ENCODE measurements at regions not wholly inside any gene's neighbourhood (a gene's known extent, or its start where the extent isn't known, plus 50 kb on each side); places are given as distances from the start of the nearest gene placed in this dataset.

DNA sequence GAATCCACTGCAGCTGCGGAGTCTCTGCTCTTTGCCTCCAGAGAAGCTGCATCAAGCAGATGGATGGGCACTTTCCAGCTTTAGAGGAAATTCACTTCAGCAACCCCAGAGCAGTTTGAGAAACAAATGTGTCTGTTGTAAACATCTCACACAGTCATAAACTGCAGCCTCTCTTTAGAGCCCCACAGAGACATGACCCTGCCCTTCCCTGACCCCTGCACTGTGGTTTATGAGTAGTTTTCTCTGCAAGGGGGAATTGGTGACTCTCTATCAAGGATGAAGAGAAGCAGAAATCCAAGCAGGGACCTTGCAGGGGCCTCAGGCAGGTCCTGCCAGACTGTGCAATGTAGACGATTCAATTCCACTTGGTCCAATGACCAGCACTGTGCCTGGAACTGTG, 160.2 kb downstream of the SH2D4B start:
- ATAC-seq (ENCODE audit: low read depth) (no peak), DNase-seq (ENCODE audit: low spot score) (no peak)
- Histone ChIP-seq H3K4me1 (ENCODE audit: insufficient read depth, poor library complexity, severe bottlenecking) (no peaks in the 10 kb centered on the region), H3K27ac (ENCODE audit: poor library complexity, severe bottlenecking) (no peak overlapping the region), H3K4me3 (ENCODE audit: severe bottlenecking) (no peak overlapping the region), H3K9me3 (ENCODE audit: severe bottlenecking) (no peaks in the 10 kb centered on the region), H3K36me3 (ENCODE audit: low read depth) (no peaks in the 10 kb centered on the region), H3K27me3 (ENCODE audit: insufficient read depth, poor library complexity, severe bottlenecking) (no peaks in the 10 kb centered on the region)
- TF ChIP-seq, protein P1, sequence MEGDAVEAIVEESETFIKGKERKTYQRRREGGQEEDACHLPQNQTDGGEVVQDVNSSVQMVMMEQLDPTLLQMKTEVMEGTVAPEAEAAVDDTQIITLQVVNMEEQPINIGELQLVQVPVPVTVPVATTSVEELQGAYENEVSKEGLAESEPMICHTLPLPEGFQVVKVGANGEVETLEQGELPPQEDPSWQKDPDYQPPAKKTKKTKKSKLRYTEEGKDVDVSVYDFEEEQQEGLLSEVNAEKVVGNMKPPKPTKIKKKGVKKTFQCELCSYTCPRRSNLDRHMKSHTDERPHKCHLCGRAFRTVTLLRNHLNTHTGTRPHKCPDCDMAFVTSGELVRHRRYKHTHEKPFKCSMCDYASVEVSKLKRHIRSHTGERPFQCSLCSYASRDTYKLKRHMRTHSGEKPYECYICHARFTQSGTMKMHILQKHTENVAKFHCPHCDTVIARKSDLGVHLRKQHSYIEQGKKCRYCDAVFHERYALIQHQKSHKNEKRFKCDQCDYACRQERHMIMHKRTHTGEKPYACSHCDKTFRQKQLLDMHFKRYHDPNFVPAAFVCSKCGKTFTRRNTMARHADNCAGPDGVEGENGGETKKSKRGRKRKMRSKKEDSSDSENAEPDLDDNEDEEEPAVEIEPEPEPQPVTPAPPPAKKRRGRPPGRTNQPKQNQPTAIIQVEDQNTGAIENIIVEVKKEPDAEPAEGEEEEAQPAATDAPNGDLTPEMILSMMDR (IDR thresholded peaks at IDR 0.05; ENCODE audit: poor library complexity, severe bottlenecking) = no peak

GRCh38 chr10:80699602-80700039, 161.9 kb downstream of the SH2D4B start:
- no peaks in the 10 kb centered on the region for H3K4me1 ChIP-seq (ENCODE audit: insufficient read depth, poor library complexity, severe bottlenecking)
- ATAC-seq (ENCODE audit: low read depth) (peak; percentile 85), DNase-seq (ENCODE audit: low spot score) (peak; percentile 73)
- H3K27me3 ChIP-seq (ENCODE audit: insufficient read depth, poor library complexity, severe bottlenecking) = no peaks in the 10 kb centered on the region
- H3K9me3 ChIP-seq (ENCODE audit: severe bottlenecking) = no peaks in the 10 kb centered on the region
- H3K27ac ChIP-seq (ENCODE audit: poor library complexity, severe bottlenecking) = no peak overlapping the region
- TF ChIP-seq, protein P1 (IDR thresholded peaks at IDR 0.05; ENCODE audit: poor library complexity, severe bottlenecking) = peak; percentile 85
- no peak overlapping the region for H3K4me3 ChIP-seq (ENCODE audit: severe bottlenecking)
- H3K36me3 ChIP-seq (ENCODE audit: low read depth) = no peaks in the 10 kb centered on the region

GRCh38 chr10:80700252-80700651, 162.6 kb downstream of the SH2D4B start:
- H3K36me3 ChIP-seq (ENCODE audit: low read depth) = no peaks in the 10 kb centered on the region
- H3K27ac ChIP-seq (ENCODE audit: poor library complexity, severe bottlenecking) = no peak overlapping the region
- no peak overlapping the region for H3K4me3 ChIP-seq (ENCODE audit: severe bottlenecking)
- no peak for DNase-seq (ENCODE audit: low spot score)
- TF ChIP-seq, protein P1 (IDR thresholded peaks at IDR 0.05; ENCODE audit: poor library complexity, severe bottlenecking) = no peak
- no peaks in the 10 kb centered on the region for H3K27me3 ChIP-seq (ENCODE audit: insufficient read depth, poor library complexity, severe bottlenecking)
- H3K4me1 ChIP-seq (ENCODE audit: insufficient read depth, poor library complexity, severe bottlenecking) = no peaks in the 10 kb centered on the region
- no peaks in the 10 kb centered on the region for H3K9me3 ChIP-seq (ENCODE audit: severe bottlenecking)
- no peak for ATAC-seq (ENCODE audit: low read depth)

DNA sequence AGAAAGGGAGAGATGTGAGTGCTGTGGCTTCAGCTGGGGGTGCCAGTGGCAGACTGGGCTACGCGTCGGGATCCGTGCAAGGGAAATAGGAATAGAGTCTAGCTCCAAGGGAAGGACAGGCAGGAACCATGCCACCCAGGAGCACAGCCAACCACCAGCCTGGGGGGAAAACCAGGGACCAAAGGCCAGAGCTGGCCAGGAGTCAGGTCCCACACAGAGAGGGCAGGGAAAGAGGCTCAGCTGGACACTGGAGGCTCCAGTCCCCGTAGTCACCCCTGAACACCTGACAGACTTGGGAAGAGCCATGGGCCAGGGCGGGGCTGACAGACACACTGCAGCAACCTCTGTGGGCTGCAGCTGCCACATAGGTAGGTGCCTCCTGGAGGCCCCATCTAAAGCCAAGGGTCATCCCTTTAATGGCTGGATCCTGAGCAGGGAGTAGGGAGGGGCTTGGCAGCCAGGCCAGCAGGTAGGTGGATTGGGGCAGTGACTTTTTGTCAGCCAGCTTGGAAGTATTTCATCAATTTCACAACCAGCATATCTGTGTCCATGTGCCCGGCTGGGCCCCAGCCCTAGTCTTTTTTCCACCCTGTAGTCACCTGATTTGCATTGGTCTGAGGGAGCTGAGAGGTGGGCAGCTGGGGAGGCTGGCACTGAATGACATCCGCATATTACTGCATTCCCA, 163.2 kb downstream of the SH2D4B start:
- no peak overlapping the region for H3K27ac ChIP-seq (ENCODE audit: poor library complexity, severe bottlenecking)
- H3K27me3 ChIP-seq (ENCODE audit: insufficient read depth, poor library complexity, severe bottlenecking) = no peaks in the 10 kb centered on the region
- no peaks in the 10 kb centered on the region for H3K9me3 ChIP-seq (ENCODE audit: severe bottlenecking)
- TF ChIP-seq, protein P1 (IDR thresholded peaks at IDR 0.05; ENCODE audit: poor library complexity, severe bottlenecking) = no peak
- DNase-seq (ENCODE audit: low spot score) = no peak
- ATAC-seq (ENCODE audit: low read depth) = no peak; the same call in 2 of the 3 replicates
- no peaks in the 10 kb centered on the region for H3K36me3 ChIP-seq (ENCODE audit: low read depth)
- H3K4me3 ChIP-seq (ENCODE audit: severe bottlenecking) = no peak overlapping the region
- H3K4me1 ChIP-seq (ENCODE audit: insufficient read depth, poor library complexity, severe bottlenecking) = no peaks in the 10 kb centered on the region

GRCh38 chr10:80701706-80702105, 164.0 kb downstream of the SH2D4B start:
- Histone ChIP-seq H3K4me1 (ENCODE audit: insufficient read depth, poor library complexity, severe bottlenecking) (no peaks in the 10 kb centered on the region), H3K27me3 (ENCODE audit: insufficient read depth, poor library complexity, severe bottlenecking) (no peaks in the 10 kb centered on the region), H3K27ac (ENCODE audit: poor library complexity, severe bottlenecking) (no peak overlapping the region), H3K9me3 (ENCODE audit: severe bottlenecking) (no peaks in the 10 kb centered on the region), H3K4me3 (ENCODE audit: severe bottlenecking) (no peak overlapping the region), H3K36me3 (ENCODE audit: low read depth) (no peaks in the 10 kb centered on the region)
- TF ChIP-seq, protein P1 (IDR thresholded peaks at IDR 0.05; ENCODE audit: poor library complexity, severe bottlenecking) = no peak
- no peak for ATAC-seq (ENCODE audit: low read depth)
- DNase-seq (ENCODE audit: low spot score) = no peak

All from RWPE2 (cell line).